Thymus (tissue), 11 donors: ENCODE measurements at regions not wholly inside any gene's neighbourhood (a gene's known extent, or its start where the extent isn't known, plus 50 kb on each side); places are given as distances from the start of the nearest gene placed in this dataset.

Experiments
- DNase-seq, 9 donors: peaks; one replicate each; pipeline ENCODE4 v3.0.0-alpha.2; 2013; ENCODE audit warnings: low spot score in 9 of 9, low read depth in 6 of 9, missing footprints in 1 of 9
- H3K27ac ChIP-seq, 2 donors: one replicate each; pipeline ENCODE4 v1.5.1; 2013; ENCODE audit warnings: control low read depth in 1 of 2, low read depth in 1 of 2, low read length in 1 of 2, mild to moderate bottlenecking in 1 of 2, moderate library complexity in 1 of 2
- H3K27me3 ChIP-seq, 2 donors: one replicate each; pipeline ENCODE4 v1.5.1; 2013; ENCODE audit warnings: low read length in 1 of 2; ENCODE audit not compliant: control insufficient read depth in 2 of 2, insufficient read depth in 1 of 2
- H3K36me3 ChIP-seq, 2 donors: one replicate each; pipeline ENCODE4 v1.5.1; 2013; ENCODE audit warnings: low read length in 1 of 2, mild to moderate bottlenecking in 1 of 2, moderate library complexity in 1 of 2; ENCODE audit not compliant: control insufficient read depth in 2 of 2, insufficient read depth in 2 of 2
- H3K4me1 ChIP-seq, 2 donors: one replicate each; pipeline ENCODE4 v1.5.1; 2013; ENCODE audit warnings: low read length in 2 of 2; ENCODE audit not compliant: control insufficient read depth in 2 of 2, insufficient read depth in 2 of 2
- H3K4me3 ChIP-seq, 2 donors: one replicate each; pipeline ENCODE4 v1.5.1; 2013; ENCODE audit warnings: low read length in 2 of 2, control low read depth in 1 of 2, mild to moderate bottlenecking in 1 of 2
- H3K9me3 ChIP-seq, 2 donors: one replicate each; pipeline ENCODE4 v1.5.1; 2013; ENCODE audit warnings: low read length in 1 of 2, mild to moderate bottlenecking in 1 of 2; ENCODE audit not compliant: control insufficient read depth in 2 of 2, insufficient read depth in 1 of 2
- WGBS: extraction: QIAGEN DNeasy Blood & Tissue Kit; methylation state at CpG from one replicate; pipeline ENCODE4 v1.1.7; 2013; 5-methylcytosine and 5-hydroxymethylcytosine counted together
- donor health status: healthy.

- 77% methylated on average over 18 of the region's 18 CpGs for WGBS
- no peaks in the 10 kb centered on the region for H3K4me1 ChIP-seq
- H3K36me3 ChIP-seq, result no peaks in the 10 kb centered on the region
- no peak overlapping the region for H3K4me3 ChIP-seq
- H3K27me3 ChIP-seq, result no peaks in the 10 kb centered on the region
- H3K27ac ChIP-seq, result no peak overlapping the region
- DNase-seq, result no peak
- peaks cover 0 to 6% of the 10 kb centered on the region in 2 donors for H3K9me3 ChIP-seq
Measured at GRCh38 chr19:27758626-27759505, 1454.1 kb downstream of the UQCRFS1 start.

GRCh38 chr19:27754700-27755099, 1458.3 kb downstream of the UQCRFS1 start:
- H3K4me1 ChIP-seq, result no peaks in the 10 kb centered on the region
- 75% methylated on average over 6 of the region's 6 CpGs for WGBS
- H3K9me3 ChIP-seq, result peaks cover 0 to 3% of the 10 kb centered on the region in 2 donors
- no peak overlapping the region for H3K4me3 ChIP-seq
- no peak overlapping the region for H3K27ac ChIP-seq
- no peaks in the 10 kb centered on the region for H3K36me3 ChIP-seq
- H3K27me3 ChIP-seq, result no peaks in the 10 kb centered on the region
- DNase-seq, result no peak

GRCh38 chr19:27753622-27754021, 1459.3 kb downstream of the UQCRFS1 start:
- no peak overlapping the region for H3K4me3 ChIP-seq
- H3K36me3 ChIP-seq, result no peaks in the 10 kb centered on the region
- H3K27me3 ChIP-seq, result no peaks in the 10 kb centered on the region
- H3K27ac ChIP-seq, result no peak overlapping the region
- no peaks in the 10 kb centered on the region for H3K4me1 ChIP-seq
- DNase-seq, result no peak
- peaks cover 0 to 3% of the 10 kb centered on the region in 2 donors for H3K9me3 ChIP-seq
- 94% methylated on average over 4 of the region's 4 CpGs for WGBS

GRCh38 chr19:27752530-27753184, 1460.3 kb downstream of the UQCRFS1 start:
- Histone ChIP-seq H3K4me3 (no peak overlapping the region), H3K27me3 (no peaks in the 10 kb centered on the region), H3K36me3 (no peaks in the 10 kb centered on the region), H3K9me3 (peaks cover 0 to 3% of the 10 kb centered on the region in 2 donors), H3K27ac (no peak overlapping the region), H3K4me1 (no peaks in the 10 kb centered on the region)
- no peak for DNase-seq
- WGBS, result 94% methylated on average over 6 of the region's 6 CpGs

GRCh38 chr19:27751044-27751391, 1461.9 kb downstream of the UQCRFS1 start:
- Histone ChIP-seq H3K36me3 (no peaks in the 10 kb centered on the region), H3K4me3 (no peak overlapping the region), H3K4me1 (no peaks in the 10 kb centered on the region), H3K27me3 (no peaks in the 10 kb centered on the region), H3K27ac (no peak overlapping the region), H3K9me3 (peaks cover 0 to 3% of the 10 kb centered on the region in 2 donors)
- WGBS, result 91% methylated on average over 4 of the region's 4 CpGs
- no peak for DNase-seq

- H3K36me3 ChIP-seq, result no peaks in the 10 kb centered on the region
- DNase-seq, result no peak
- H3K4me3 ChIP-seq, result no peak overlapping the region
- peaks cover 0 to 3% of the 10 kb centered on the region in 2 donors for H3K9me3 ChIP-seq
- H3K27ac ChIP-seq, result no peak overlapping the region
- 93% methylated on average over 6 of the region's 6 CpGs for WGBS
- no peaks in the 10 kb centered on the region for H3K4me1 ChIP-seq
- no peaks in the 10 kb centered on the region for H3K27me3 ChIP-seq
Measured at GRCh38 chr19:27750391-27751043, 1462.4 kb downstream of the UQCRFS1 start.

GRCh38 chr19:27748551-27749152, 1464.3 kb downstream of the UQCRFS1 start:
- Histone ChIP-seq H3K4me3 (no peak overlapping the region), H3K27me3 (no peaks in the 10 kb centered on the region), H3K27ac (no peak overlapping the region), H3K9me3 (no peaks in the 10 kb centered on the region), H3K36me3 (no peaks in the 10 kb centered on the region), H3K4me1 (no peaks in the 10 kb centered on the region)
- no peak for DNase-seq
- WGBS, result 98% methylated on average over 3 of the region's 3 CpGs

GRCh38 chr19:27746691-27747380, 1466.1 kb downstream of the UQCRFS1 start:
- Histone ChIP-seq H3K4me1 (no peaks in the 10 kb centered on the region), H3K9me3 (no peaks in the 10 kb centered on the region), H3K27ac (no peak overlapping the region), H3K27me3 (no peaks in the 10 kb centered on the region), H3K36me3 (no peaks in the 10 kb centered on the region), H3K4me3 (no peak overlapping the region)
- no peak for DNase-seq
- WGBS, result 27% methylated on average over 28 of the region's 28 CpGs
